Fibroblast of lung (primary cell): ENCODE measurements at regions not wholly inside any gene's neighbourhood (a gene's known extent, or its start where the extent isn't known, plus 50 kb on each side); places are given as distances from the start of the nearest gene placed in this dataset.

Experiments used
- DNase-seq, 2 donors: peaks; one replicate each; pipeline versions ENCODE4 v3.0.0 to v3.0.0-alpha.2; 2010; ENCODE audit warnings: low read depth in 2 of 2
- H2AFZ ChIP-seq: 2 replicates; pipeline ENCODE4 v1.5.1; 2012; ENCODE audit warnings: low read length, control low read depth, inconsistent platforms
- H3K27ac ChIP-seq: 2 replicates; pipeline ENCODE4 v1.5.1; 2011; ENCODE audit warnings: low read length, control low read depth; ENCODE audit not compliant: insufficient read depth
- H3K27me3 ChIP-seq: 2 replicates; pipeline ENCODE4 v1.5.1; 2011; ENCODE audit warnings: mild to moderate bottlenecking, low read length; ENCODE audit not compliant: control insufficient read depth, insufficient read depth
- H3K36me3 ChIP-seq: 2 replicates; pipeline ENCODE4 v1.5.1; 2011; ENCODE audit warnings: low read length; ENCODE audit not compliant: control insufficient read depth, insufficient read depth
- H3K4me1 ChIP-seq: 2 replicates; pipeline ENCODE4 v1.5.1; 2011; ENCODE audit warnings: low read length; ENCODE audit not compliant: control insufficient read depth, insufficient read depth; ENCODE audit errors: extremely low read depth
- H3K4me2 ChIP-seq: 2 replicates; pipeline ENCODE4 v1.5.1; 2011; ENCODE audit warnings: low read length, control low read depth; ENCODE audit not compliant: insufficient read depth; ENCODE audit errors: extremely low read depth
- H3K4me3 ChIP-seq, 4 experiments: fragments of 200-600 bp in 1 of 4; sonication (generic) in 1 of 4; replicated peaks in 1 of 4; 2 replicates each; pipeline ENCODE4 v1.5.1; 2011 to 2016; ENCODE audit warnings: low read length in 4 of 4, low read depth in 3 of 4, mild to moderate bottlenecking in 3 of 4, control low read depth in 2 of 4, inconsistent platforms in 1 of 4, mixed read lengths in 1 of 4; ENCODE audit not compliant: insufficient read depth in 1 of 4; ENCODE audit errors: control extremely low read depth in 1 of 4
- H3K79me2 ChIP-seq: 2 replicates; pipeline ENCODE4 v1.5.1; 2012; ENCODE audit warnings: mild to moderate bottlenecking, low read length, inconsistent platforms; ENCODE audit not compliant: control insufficient read depth, insufficient read depth
- H3K9ac ChIP-seq: 2 replicates; pipeline ENCODE4 v1.5.1; 2011; ENCODE audit warnings: mild to moderate bottlenecking, low read length, control low read depth; ENCODE audit not compliant: insufficient read depth
- H3K9me3 ChIP-seq: 2 replicates; pipeline ENCODE4 v1.5.1; 2012; ENCODE audit warnings: low read depth, low read length; ENCODE audit not compliant: control insufficient read depth, insufficient read depth
- H4K20me1 ChIP-seq: 2 replicates; pipeline ENCODE4 v1.5.1; 2011; ENCODE audit warnings: low read length; ENCODE audit not compliant: control insufficient read depth, insufficient read depth; ENCODE audit errors: extremely low read depth
- EZH2 ChIP-seq: IDR thresholded peaks from 2 replicates; pipeline ENCODE4 v1.5.1; 2012; ENCODE audit warnings: low read length, control low read depth, mild to moderate bottlenecking; ENCODE audit errors: missing control alignments
- TF ChIP-seq, protein P1 (sequence below), 2 donors: IDR thresholded peaks in 1 of 2; conservative IDR thresholded peaks in 1 of 2; 1 replicate in 1 of 2; 2 replicates in 1 of 2; pipeline ENCODE4 v1.5.1; 2011 to 2012; ENCODE audit warnings: low read length in 2 of 2, control low read depth in 1 of 2, inconsistent platforms in 1 of 2, low read depth in 1 of 2, mild to moderate bottlenecking in 1 of 2

DNA sequence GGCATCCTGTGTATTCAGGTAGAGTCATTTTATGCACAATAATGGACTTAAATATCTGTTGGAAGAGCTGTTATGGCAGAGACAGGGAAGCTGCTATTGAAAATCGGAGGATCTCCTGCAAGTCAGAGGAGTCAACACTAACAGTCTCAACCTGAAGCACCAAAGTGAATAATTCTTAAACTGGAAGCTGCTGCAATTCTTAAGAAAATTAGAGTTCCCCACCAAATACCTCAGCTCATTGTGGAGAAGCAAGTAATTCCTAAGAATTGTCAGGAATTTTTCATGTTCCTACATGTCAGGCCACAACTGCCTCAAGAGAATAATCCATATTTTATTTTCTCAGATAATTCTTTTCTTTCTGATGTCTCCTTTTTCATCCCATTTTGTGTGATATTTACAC lies 892.6 kb upstream of the LCORL start:
- peak in 1 of 2 donors; percentile 21 for DNase-seq
- TF ChIP-seq, protein P1, sequence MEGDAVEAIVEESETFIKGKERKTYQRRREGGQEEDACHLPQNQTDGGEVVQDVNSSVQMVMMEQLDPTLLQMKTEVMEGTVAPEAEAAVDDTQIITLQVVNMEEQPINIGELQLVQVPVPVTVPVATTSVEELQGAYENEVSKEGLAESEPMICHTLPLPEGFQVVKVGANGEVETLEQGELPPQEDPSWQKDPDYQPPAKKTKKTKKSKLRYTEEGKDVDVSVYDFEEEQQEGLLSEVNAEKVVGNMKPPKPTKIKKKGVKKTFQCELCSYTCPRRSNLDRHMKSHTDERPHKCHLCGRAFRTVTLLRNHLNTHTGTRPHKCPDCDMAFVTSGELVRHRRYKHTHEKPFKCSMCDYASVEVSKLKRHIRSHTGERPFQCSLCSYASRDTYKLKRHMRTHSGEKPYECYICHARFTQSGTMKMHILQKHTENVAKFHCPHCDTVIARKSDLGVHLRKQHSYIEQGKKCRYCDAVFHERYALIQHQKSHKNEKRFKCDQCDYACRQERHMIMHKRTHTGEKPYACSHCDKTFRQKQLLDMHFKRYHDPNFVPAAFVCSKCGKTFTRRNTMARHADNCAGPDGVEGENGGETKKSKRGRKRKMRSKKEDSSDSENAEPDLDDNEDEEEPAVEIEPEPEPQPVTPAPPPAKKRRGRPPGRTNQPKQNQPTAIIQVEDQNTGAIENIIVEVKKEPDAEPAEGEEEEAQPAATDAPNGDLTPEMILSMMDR (conservative IDR thresholded peaks at IDR 0.05 in 1 of 2, IDR thresholded peaks at IDR 0.05 in 1 of 2; ENCODE audit: low read depth in 1 of 2, low read length in 2 of 2), result no peak
- no peak for TF ChIP-seq EZH2
- Histone ChIP-seq H3K27ac (no peak overlapping the region), H2AFZ (no peak overlapping the region), H3K79me2 (no peaks in the 10 kb centered on the region), H3K27me3 (no peaks in the 10 kb centered on the region), H3K9me3 (no peaks in the 10 kb centered on the region), H3K4me1 (no peaks in the 10 kb centered on the region), H3K4me3 (no peak overlapping the region), H3K36me3 (no peaks in the 10 kb centered on the region), H4K20me1 (no peaks in the 10 kb centered on the region), H3K4me2 (no peak overlapping the region), H3K9ac (no peak overlapping the region)

DNA sequence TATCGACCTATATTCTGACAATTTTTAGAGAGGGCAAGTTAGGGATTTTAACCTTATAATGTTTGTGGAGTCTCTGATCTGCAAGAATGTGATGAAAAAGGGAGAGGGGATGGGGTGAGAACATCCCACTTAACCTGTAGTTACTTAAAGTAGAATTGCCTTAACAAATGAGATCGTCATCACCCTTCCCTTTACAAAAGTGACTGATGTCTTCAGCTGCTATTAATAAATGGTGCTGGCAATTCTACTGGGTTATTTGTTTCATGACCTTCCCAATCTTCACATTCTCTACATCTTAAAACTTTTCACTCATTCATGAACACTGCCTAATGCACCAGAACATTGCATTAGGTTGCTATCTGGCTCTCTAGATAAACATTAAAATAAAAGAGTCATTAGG lies 873.4 kb upstream of the LCORL start:
- H3K27ac ChIP-seq, result no peak overlapping the region
- H3K4me2 ChIP-seq, result no peak overlapping the region
- no peaks in the 10 kb centered on the region for H3K79me2 ChIP-seq
- H2AFZ ChIP-seq, result no peak overlapping the region
- H3K4me3 ChIP-seq, result no peak overlapping the region
- no peaks in the 10 kb centered on the region for H4K20me1 ChIP-seq
- DNase-seq, result no peak
- no peaks in the 10 kb centered on the region for H3K4me1 ChIP-seq
- H3K9ac ChIP-seq, result no peak overlapping the region
- no peaks in the 10 kb centered on the region for H3K9me3 ChIP-seq
- no peaks in the 10 kb centered on the region for H3K36me3 ChIP-seq
- no peaks in the 10 kb centered on the region for H3K27me3 ChIP-seq
- TF ChIP-seq, protein P1 (conservative IDR thresholded peaks at IDR 0.05 in 1 of 2, IDR thresholded peaks at IDR 0.05 in 1 of 2; ENCODE audit: low read depth in 1 of 2, low read length in 2 of 2), result no peak
- no peak for TF ChIP-seq EZH2

DNA sequence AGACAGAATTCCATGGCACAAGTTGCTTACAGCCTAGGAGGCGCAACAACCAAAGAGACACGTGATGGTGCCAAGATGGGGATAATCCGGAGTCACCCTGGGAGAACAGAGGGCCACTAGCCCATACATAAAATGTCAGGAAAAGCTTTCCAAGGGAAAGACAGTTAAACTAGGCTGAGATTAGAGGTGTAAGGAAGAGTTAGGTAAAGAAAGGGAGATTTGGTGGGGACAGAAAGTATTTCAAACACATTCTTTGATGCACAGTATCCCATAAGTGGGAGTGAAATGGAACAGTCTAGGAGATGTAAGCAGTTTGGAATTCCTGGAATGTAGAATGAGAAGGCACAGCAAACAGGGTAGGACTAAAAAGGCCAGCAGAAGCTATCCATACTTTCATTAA lies 860.9 kb upstream of the LCORL start:
- no peaks in the 10 kb centered on the region for H4K20me1 ChIP-seq
- H3K4me3 ChIP-seq, result no peak overlapping the region
- H3K9ac ChIP-seq, result no peak overlapping the region
- no peaks in the 10 kb centered on the region for H3K79me2 ChIP-seq
- peak overlapping the region; percentile 44 for H3K4me2 ChIP-seq
- no peak for TF ChIP-seq EZH2
- TF ChIP-seq, protein P1 (conservative IDR thresholded peaks at IDR 0.05 in 1 of 2, IDR thresholded peaks at IDR 0.05 in 1 of 2; ENCODE audit: low read depth in 1 of 2, low read length in 2 of 2), result no peak
- peak overlapping the region; percentile 33 for H2AFZ ChIP-seq
- H3K36me3 ChIP-seq, result no peaks in the 10 kb centered on the region
- peak overlapping the region; percentile 40 for H3K27ac ChIP-seq
- DNase-seq, result peak; percentile 54 to 93
- no peaks in the 10 kb centered on the region for H3K27me3 ChIP-seq
- no peaks in the 10 kb centered on the region for H3K9me3 ChIP-seq
- H3K4me1 ChIP-seq, result peaks cover 5% of the 10 kb centered on the region
